T-helper 2 cell (primary cell): ENCODE measurements at regions not wholly inside any gene's neighbourhood (a gene's known extent, or its start where the extent isn't known, plus 50 kb on each side); places are given as distances from the start of the nearest gene placed in this dataset.

ENCODE experiments used
- DNase-seq, 5 experiments: peaks; one replicate each; pipeline versions ENCODE4 v3.0.0 to v3.0.0-alpha.2; 2012 to 2022

DNA sequence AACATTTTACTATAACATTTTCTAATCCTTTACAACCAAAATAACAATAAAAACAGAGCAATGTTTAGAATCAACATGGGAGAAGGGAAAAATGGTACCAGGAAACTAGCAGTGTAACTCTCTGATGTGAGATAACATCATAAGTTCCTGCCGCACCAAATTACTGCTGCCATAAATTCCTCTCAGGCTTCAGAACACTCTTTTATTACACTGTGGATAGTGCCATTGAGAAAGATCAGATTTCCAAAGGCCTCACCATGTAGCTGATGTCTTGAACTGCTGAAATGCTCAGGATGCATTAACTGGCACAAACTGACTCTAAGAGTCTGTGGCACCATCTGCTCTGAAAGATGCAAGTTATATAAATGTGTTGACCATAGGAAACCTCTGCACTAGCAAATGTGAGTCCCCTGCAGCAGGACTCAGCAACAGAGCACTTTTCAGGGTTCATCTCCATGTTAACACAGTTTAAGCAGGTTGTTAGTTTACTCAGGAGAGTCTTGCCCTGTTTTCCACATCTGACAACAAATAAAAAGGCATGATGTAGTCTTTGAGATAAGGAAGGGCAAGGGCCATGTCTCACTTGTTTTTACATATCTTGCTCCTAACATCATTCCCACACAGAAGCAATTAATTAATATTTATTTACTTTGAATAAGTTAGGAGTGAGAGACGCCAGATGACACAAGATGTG lies 218.1 kb downstream of the CETN3 start:
- DNase-seq = no peak

DNA sequence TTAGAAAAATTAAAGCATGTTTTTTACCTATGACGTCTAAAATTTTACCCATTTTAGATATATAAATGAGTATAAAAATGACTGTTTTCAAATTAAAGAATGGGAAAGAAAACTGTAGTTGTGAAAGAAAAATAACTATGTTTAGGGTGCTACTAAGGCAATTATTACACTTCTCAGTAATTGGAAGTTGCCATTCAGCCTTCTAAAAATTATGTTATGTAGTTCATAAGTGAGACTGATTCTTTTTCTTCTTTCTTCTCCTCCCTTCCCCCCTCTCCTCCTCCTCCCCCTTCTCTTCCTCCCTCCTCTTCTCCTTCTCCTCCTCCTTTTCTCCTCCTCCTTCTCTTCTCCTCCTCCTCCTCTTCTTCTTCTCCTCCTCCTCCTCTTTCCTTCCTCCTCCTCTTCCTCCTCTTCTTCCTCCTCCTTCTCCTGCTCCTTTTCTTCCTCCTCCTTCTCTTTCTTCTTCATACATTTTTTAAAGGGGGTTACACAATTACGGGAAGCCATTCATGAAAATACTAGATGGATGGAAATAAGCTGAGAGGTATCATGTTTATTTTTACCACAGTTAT lies 223.6 kb downstream of the CETN3 start:
- DNase-seq = no peak

DNA sequence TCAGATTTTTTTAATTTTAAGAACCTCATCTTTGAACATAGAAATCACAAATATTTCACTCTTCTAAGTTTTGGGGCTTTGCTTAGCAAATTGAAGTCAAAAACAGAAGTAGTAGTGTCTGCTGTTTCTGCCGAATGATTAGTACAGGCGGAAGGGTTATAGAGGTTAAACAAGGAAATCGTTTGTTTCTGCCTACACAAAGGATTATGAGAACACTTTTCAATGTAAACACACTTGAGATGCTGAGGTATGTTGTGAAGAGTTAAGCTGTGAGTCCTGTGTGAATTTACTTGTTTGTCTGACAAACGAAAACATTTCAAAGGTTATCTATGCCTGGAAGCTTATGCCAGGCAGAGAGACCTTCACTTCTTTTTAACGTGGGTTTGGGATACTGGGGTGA lies 224.8 kb downstream of the CETN3 start:
- no peak for DNase-seq

- no peak for DNase-seq
Measured at GRCh38 chr5:90182726-90183125, 226.8 kb downstream of the CETN3 start.

- no peak for DNase-seq
Measured at GRCh38 chr5:90174236-90174635, 235.3 kb downstream of the CETN3 start.

GRCh38 chr5:90173299-90174030 lies 236.1 kb downstream of the CETN3 start:
- DNase-seq = no peak

- DNase-seq = no peak
Measured at GRCh38 chr5:90171466-90171865, 238.1 kb downstream of the CETN3 start.

GRCh38 chr5:90170261-90170660 lies 239.3 kb downstream of the CETN3 start:
- DNase-seq = no peak

- no peak for DNase-seq
Measured at GRCh38 chr5:90169078-90169477, 240.5 kb downstream of the CETN3 start.

DNA sequence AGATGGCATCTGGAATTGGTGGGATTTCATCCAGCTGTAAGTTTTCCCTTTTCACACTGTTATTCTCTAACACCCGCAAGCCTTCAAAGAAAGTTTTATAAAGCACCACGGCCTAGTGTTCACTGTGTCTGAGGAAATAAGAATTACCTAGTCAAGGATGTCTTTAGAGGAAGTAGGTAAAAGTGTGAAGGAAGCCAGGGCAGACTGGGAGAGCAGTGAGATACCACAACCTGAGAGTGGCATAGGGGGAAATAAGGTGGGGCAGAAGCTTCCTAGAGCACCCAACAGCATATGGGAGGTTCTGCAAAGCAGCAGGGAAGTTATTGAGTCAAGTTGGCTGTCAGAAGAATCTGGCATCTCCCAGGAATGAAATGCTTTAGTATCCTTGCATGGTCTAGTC lies 241.2 kb downstream of the CETN3 start:
- no peak for DNase-seq

DNA sequence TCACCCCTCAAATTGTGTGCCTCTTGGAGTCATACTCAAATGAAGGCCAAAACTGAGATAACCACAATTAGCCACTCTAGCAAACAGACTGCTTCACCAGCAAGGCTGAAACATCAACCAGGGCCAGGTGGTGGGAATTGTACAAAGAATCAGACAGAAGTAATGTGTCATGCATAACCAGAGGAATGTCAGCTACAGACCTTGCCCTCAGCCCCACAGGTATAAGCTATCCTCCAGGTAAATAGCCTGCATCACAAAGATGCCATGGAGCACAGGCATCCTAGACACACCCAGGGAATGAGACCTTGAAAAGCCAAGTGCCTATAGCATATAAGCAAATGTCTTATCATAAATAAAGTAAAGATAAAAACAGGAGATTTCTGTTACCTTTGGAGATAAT lies 242.7 kb downstream of the CETN3 start:
- no peak for DNase-seq

GRCh38 chr5:90162324-90162723 lies 247.2 kb downstream of the CETN3 start:
- no peak for DNase-seq

DNA sequence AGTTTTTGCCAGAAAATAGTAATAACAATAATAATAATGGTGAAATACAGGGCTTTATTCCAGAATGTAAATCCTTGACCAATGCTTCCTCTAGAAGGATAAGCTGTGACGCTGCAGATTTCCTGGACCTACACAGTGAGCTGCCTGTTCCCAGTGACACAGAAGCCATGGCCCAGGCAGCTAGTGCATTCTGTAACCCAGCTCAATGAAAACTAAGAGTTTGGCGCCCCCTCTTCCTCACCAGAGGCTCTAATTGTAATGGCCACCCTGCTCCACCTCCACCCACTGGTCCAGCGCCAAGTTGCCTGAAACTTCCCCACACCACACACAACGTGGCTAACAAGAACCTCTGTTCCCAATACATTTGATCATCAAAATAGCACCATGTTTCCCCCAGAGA lies 248.1 kb downstream of the CETN3 start:
- no peak for DNase-seq

GRCh38 chr5:90158131-90158530 lies 251.4 kb downstream of the CETN3 start:
- no peak for DNase-seq

DNA sequence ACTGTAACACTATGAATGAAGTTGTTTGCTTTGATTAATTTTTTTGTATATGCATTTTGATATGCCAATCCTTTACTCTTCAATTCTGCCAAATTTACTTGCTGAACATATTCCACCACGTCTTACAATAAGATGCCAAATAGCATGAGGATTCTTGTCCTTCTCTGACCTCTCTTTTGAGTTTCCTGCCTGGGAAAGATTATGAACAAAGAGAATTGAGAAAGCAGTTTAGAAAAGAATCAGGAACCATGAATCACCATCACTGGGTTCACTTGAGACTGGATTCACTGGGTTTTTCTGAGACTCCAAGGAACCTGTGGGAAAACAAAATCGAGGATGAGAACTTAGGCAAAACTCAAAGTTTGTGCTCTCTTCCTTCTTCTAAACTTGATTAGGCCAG lies 256.5 kb downstream of the CETN3 start:
- no peak for DNase-seq

- no peak for DNase-seq
Measured at GRCh38 chr5:90144625-90145327, 264.8 kb downstream of the CETN3 start.

DNA sequence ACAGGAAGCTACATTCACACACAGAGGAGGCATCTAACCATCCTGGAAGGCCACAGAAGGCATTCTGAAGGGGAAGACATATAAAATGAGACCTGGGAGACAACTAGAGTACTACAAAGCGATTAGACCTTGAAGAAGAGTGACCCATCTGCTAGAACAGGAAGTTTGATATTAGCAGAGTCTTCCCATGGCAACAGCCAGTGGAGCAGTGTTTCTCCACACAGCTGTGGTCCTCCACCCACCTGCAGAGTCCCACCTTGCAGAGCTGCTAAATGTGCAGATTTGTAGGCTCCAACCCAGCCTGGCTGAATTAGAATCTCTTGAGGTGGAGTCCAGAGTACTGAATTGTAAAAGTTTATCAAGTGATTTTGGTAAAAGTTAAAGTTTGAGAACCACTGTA lies 267.0 kb downstream of the CETN3 start:
- DNase-seq = no peak

DNA sequence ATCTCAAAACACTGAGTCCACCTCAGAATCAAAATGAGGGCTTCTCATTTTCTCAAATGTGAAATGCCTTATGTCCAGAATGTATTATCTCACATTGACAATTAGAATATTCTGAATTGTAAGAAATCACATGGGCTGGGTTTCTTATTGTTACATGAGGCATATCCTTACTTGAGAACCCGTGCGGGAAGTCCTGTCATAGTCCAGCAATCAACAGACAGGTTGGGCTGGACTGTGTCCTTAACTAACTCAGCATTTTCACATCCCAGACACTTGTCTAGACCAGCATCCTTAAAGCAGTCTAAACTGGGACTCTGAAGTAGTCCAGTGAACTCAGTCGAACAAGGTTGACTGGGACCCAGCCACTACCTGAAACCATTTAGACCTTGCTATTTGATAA lies 267.6 kb downstream of the CETN3 start:
- no peak for DNase-seq

DNA sequence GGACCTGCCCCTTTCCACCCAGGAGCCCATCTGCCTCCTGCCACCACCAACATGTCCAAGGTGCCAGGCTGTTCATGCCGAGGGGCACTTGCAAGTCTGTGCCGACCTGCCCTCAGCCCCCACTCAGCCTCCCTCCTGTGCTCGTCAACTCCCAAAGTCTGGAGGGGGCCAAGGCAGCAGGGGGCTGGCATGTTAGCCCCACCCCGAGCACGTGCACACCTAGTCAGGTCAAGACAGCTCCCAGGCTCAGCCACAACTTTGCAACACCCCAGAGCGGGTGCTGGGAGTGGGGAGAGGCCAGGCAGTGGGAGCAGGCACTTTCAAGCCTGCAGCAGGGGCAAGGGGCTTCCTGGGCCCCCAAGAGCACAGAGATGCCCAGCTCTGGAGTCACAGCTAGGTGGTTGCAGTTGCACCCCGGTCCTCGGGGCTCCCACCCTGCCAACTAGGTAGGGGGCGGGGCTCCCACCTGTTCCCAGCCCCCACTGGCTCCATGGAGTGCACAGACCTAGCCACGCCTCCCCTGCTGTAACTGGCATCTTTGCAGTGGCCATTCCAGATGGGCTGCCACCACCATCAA lies 272.5 kb downstream of the CETN3 start:
- DNase-seq = no peak

DNA sequence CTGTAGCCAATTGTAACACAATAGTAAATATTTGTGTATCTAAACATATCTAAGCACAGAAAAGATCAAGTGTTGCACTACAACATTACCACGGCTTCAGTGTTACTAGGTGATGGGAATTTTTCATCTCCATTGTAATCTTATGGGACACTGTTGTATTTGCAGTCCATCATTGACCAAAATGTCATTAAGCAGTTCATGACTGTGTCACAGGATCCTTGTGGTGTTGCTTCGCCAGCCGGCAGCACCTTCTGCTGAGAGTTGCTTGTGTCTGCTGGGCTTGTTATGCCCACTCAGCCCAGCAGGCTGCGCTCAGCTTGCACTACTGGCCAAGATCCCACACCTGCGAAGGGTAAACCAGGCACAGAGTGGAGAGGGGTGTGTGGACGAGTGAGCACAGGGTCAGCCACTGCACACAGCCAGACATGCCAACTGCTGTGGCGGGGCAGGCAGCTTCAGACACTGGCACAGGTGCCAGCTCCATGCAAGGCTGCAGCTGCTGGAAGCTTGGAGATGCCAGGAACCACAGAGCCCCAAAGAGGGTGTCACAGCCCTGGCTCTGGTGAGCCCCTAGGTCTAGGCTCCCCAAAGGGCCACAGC lies 273.7 kb downstream of the CETN3 start:
- peak in 1 of 5 experiments; percentile 7 for DNase-seq

- no peak for DNase-seq
Measured at GRCh38 chr5:90134892-90135291, 274.7 kb downstream of the CETN3 start.

- DNase-seq = no peak
Measured at GRCh38 chr5:90134381-90134780, 275.2 kb downstream of the CETN3 start.

GRCh38 chr5:90133941-90134340 lies 275.6 kb downstream of the CETN3 start:
- DNase-seq = no peak
